Lower leg skin (tissue), 4 donors: ENCODE measurements at regions not wholly inside any gene's neighbourhood (a gene's known extent, or its start where the extent isn't known, plus 50 kb on each side); places are given as distances from the start of the nearest gene placed in this dataset.

ENCODE experiments used
- DNase-seq, 2 donors: peaks; one replicate each; pipeline ENCODE4 v3.0.0-alpha.2; 2019; ENCODE audit warnings: low spot score in 2 of 2
- H3K4me3 ChIP-seq: fragments of 200-600 bp; sonication (generic); 2 replicates; pipeline ENCODE4 v1.5.1; 2017; ENCODE audit warnings: mild to moderate bottlenecking, low read depth; ENCODE audit not compliant: poor library complexity, severe bottlenecking
- POLR2A ChIP-seq, 2 donors: fragments of 450-650 bp; IDR thresholded peaks; one replicate each; pipeline ENCODE4 v1.6.1; 2016 to 2017; ENCODE audit warnings: antibody characterized with exemption in 2 of 2, mild to moderate bottlenecking in 1 of 2, moderate library complexity in 1 of 2
- WGBS, 2 donors: methylation state at CpG; one replicate each; pipeline ENCODE4 v1.1.5; 2018; 5-methylcytosine and 5-hydroxymethylcytosine counted together
- intact Hi-C: fragments of 100-400 bp; cut with DNase I; formaldehyde crosslinking; loops from one replicate; pipeline ENCODE4 v1.15.0; 2023; ENCODE audit warnings: low total_unique reads
- TF ChIP-seq, protein P1 (sequence below), 3 donors: fragments of 450-650 bp; IDR thresholded peaks; one replicate each; pipeline ENCODE4 v1.5.1; 2016; ENCODE audit warnings: antibody characterized with exemption in 3 of 3, mild to moderate bottlenecking in 3 of 3, moderate library complexity in 2 of 3

DNA sequence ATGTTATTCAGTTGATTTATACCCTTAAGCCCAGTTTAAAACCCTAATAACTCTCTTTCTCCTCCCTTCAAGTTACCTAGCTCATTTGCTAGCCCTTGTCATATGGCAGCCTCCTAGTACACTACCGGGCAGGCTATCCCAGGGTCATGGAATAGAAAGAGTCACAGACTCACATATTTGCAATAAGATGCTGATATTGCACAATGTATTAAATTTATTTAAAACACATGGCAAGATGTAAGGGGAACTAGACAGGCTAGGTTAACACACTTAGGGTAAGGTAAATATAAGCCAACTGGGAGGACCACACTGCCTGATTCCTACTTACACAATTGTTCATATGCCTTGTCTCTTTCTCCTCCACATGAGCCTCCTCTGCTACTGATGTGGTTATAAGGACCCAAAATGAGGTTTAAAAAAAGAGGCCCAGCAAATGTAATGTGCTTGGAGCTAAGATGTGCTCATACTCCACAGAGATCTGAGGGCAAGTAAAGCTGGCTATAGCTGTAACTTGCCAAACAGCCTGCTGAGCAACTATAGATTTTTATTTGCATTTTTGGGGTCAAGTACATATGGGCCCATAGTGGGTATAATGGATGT is 130.0 kb downstream of the ENC1 start:
- no peak for TF ChIP-seq POLR2A (IDR thresholded peaks at IDR 0.05)
- TF ChIP-seq, protein P1, sequence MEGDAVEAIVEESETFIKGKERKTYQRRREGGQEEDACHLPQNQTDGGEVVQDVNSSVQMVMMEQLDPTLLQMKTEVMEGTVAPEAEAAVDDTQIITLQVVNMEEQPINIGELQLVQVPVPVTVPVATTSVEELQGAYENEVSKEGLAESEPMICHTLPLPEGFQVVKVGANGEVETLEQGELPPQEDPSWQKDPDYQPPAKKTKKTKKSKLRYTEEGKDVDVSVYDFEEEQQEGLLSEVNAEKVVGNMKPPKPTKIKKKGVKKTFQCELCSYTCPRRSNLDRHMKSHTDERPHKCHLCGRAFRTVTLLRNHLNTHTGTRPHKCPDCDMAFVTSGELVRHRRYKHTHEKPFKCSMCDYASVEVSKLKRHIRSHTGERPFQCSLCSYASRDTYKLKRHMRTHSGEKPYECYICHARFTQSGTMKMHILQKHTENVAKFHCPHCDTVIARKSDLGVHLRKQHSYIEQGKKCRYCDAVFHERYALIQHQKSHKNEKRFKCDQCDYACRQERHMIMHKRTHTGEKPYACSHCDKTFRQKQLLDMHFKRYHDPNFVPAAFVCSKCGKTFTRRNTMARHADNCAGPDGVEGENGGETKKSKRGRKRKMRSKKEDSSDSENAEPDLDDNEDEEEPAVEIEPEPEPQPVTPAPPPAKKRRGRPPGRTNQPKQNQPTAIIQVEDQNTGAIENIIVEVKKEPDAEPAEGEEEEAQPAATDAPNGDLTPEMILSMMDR (IDR thresholded peaks at IDR 0.05), result no peak
- 81 to 93% methylated on average over 1 of the region's 1 CpG for WGBS, 2 donors
- no peak for DNase-seq
- intact Hi-C loops, result no loop called here
- H3K4me3 ChIP-seq, result no peak overlapping the region

DNA sequence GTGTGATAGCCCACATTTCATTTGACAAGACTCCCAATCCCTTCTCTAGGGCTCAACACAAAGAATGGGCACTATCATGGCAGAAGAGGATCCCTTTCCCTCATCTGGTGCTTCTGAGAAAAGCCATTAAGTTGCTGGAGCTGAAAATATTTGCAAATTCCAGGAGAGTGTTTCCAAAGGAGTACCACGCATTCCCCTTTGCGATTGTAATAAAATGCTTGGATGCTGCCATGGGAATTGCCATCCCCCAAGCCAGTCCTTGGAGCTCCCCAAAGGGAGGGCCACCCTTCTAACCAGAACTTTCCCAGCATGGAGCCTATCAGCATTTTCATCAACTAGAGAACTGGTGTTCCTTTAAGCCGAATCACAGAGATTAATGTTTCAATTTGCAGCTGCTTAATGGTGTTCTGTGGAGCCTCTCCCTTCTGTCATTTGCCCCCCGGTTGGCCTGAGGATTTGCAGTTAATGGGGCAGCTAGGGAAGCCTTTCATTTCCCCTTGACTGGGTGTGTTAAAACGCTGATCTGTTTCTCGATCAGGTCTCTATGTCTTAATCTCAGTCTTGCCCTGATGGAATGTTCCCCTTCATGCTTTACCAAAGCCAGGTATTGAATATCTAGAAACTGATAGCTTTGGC is 133.0 kb downstream of the ENC1 start:
- intact Hi-C loops, result no loop called here
- H3K4me3 ChIP-seq, result no peak overlapping the region
- WGBS, 2 donors, result 63 to 65% methylated on average over 6 of the region's 6 CpGs
- no peak for TF ChIP-seq POLR2A (IDR thresholded peaks at IDR 0.05)
- TF ChIP-seq, protein P1 (IDR thresholded peaks at IDR 0.05), result no peak
- no peak for DNase-seq

DNA sequence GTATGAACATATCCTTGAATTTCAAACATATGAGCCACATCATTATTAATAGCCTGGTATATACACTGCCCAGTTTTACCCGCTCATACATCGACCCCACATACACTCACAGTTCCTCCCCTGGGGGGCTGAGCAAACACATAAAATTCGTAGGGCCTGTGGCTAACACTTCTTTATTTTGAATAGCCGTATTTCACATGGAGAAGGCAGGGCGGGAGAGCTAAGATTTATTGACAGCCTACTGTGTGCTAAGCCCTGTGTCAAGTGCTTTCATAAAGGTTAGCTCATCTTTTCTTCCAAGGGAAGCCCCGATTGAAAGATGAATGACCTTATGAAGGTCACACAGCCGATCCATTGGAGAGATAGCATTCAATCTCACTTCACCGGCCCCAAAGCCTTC is 134.4 kb downstream of the ENC1 start:
- intact Hi-C loops, result no loop called here
- WGBS, 2 donors, result 83 to 85% methylated on average over 8 of the region's 8 CpGs
- H3K4me3 ChIP-seq, result no peak overlapping the region

DNA sequence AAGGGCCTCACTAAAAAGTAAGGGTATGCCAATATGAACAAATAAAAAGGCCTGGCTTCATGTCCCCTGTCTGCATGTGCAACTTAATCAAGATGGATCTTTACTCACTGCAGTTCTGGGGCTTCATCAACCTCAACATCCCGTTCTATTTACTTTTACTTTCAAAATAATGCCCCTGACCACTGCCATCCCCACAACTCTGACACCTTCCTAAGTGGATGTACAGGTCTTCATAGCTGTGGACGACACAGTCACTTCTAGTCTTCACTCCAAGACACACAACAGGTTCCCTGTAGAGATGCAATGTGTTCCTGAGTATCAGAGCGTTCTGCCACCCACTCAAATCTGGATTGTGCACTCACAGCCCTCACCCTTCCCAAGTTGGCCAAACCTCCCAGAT is 136.1 kb downstream of the ENC1 start:
- 95 to 97% methylated on average over 3 of the region's 3 CpGs for WGBS, 2 donors
- DNase-seq, result no peak
- TF ChIP-seq, protein P1 (IDR thresholded peaks at IDR 0.05), result no peak
- TF ChIP-seq POLR2A (IDR thresholded peaks at IDR 0.05), result no peak
- intact Hi-C loops, result no loop called here
- no peak overlapping the region for H3K4me3 ChIP-seq

More for the DNA sequence above, 134.4 kb downstream of the ENC1 start:
- no peak for DNase-seq
- no peak for TF ChIP-seq POLR2A (IDR thresholded peaks at IDR 0.05)

DNA sequence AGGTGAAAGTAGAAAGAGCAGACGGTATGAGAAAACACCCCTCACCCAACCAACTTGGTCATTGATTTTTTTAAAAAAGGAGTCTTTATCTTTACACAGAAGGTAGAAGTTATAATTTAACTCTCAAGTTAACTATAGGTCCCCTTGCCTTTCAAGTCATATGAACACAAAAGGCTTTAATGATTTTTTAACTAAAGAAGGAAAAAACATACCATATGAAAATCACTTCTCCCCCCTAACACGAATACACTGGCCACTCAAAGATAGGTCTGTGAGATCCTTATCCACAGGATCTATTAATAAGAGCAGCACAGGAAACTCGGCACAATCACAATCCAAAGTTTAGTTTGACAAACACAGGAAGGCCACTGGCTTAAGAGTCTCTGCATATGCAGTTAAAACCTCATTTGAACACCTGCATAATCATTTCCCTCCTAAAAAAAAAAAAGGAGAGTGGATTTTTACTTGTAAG is 138.0 kb downstream of the ENC1 start:
- 72 to 82% methylated on average over 3 of the region's 3 CpGs for WGBS, 2 donors
- intact Hi-C loops, result no loop called here
- no peak for DNase-seq
- TF ChIP-seq POLR2A (IDR thresholded peaks at IDR 0.05), result no peak
- TF ChIP-seq, protein P1 (IDR thresholded peaks at IDR 0.05), result no peak
- no peak overlapping the region for H3K4me3 ChIP-seq

DNA sequence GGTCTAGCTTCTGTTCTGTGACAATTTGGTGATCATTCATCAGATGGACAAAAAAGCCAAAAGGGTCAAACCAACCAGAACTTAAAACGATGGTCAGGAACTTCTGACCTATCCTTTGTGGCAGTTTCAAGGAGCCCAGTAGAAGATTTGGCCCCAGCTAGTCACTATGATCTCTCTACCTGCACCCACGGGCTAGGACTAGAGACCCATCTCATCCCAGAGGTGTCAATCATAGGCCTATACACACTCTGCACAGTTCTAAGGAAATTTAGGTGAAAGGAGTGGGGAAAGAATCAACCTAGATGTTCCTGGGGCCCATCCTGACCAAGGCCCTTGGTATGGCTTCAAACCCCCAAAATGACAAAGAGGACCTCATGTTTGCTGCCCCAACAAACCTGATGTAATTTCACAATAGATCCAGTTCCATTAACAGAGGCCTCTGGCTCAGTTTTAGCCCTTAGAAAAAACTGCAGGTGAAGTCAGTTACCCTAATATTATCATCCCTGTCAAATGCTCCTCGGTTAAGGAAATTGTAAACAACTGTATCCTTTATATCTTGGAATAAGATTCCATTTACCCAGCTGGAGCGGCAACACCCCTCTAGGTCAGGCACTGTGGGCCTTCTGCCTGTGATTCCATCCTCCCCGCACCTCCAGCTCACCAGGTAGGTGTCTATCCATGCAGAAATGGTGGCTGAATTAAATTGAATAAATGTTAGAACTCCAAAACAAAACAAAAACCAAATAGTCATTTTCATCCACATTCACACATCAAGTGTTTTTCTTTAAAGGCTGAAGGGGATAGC is 138.7 kb downstream of the ENC1 start:
- 88 to 90% methylated on average over 5 of the region's 5 CpGs for WGBS, 2 donors
- H3K4me3 ChIP-seq, result no peak overlapping the region
- no peak for DNase-seq
- no peak for TF ChIP-seq POLR2A (IDR thresholded peaks at IDR 0.05)
- TF ChIP-seq, protein P1 (IDR thresholded peaks at IDR 0.05), result no peak
- intact Hi-C loops, result no loop called here
